Neural progenitor cell (in vitro differentiated cells): ENCODE measurements at regions not wholly inside any gene's neighbourhood (a gene's known extent, or its start where the extent isn't known, plus 50 kb on each side); places are given as distances from the start of the nearest gene placed in this dataset.

Experiments used
- DNase-seq: peaks from one replicate; pipeline ENCODE4 v3.0.0-alpha.2; 2016; ENCODE audit warnings: low spot score
- H2AFZ ChIP-seq: fragments of 200-600 bp; sonication (generic); replicated peaks from 2 replicates; pipeline ENCODE4 v1.6.1; 2016; ENCODE audit warnings: antibody characterized with exemption
- H3F3A ChIP-seq: fragments of 200-600 bp; sonication (generic); 2 replicates; pipeline ENCODE4 v1.6.1; 2016; ENCODE audit warnings: antibody characterized with exemption, low read depth
- H3K27ac ChIP-seq: fragments of 200-600 bp; sonication (generic); 2 replicates; pipeline ENCODE4 v1.5.1; 2016; ENCODE audit warnings: mild to moderate bottlenecking
- H3K27me3 ChIP-seq: fragments of 200-600 bp; sonication (generic); 2 replicates; pipeline ENCODE4 v1.6.1; 2016; ENCODE audit warnings: mild to moderate bottlenecking, moderate library complexity
- H3K36me3 ChIP-seq: fragments of 200-600 bp; sonication (generic); 2 replicates; pipeline ENCODE4 v1.5.1; 2016
- H3K4me1 ChIP-seq: fragments of 200-600 bp; sonication (generic); 2 replicates; pipeline ENCODE4 v1.6.1; 2016; ENCODE audit warnings: mixed run types
- H3K4me2 ChIP-seq: fragments of 200-600 bp; sonication (generic); 2 replicates; pipeline ENCODE4 v1.6.1; 2016
- H3K4me3 ChIP-seq: fragments of 200-600 bp; sonication (generic); 2 replicates; pipeline ENCODE4 v1.5.1; 2016
- H3K79me2 ChIP-seq: fragments of 200-600 bp; sonication (generic); 2 replicates; pipeline ENCODE4 v1.6.1; 2016; ENCODE audit warnings: low read depth
- H3K9ac ChIP-seq: fragments of 200-600 bp; sonication (generic); 2 replicates; pipeline ENCODE4 v1.6.1; 2016
- H3K9me3 ChIP-seq: fragments of 200-600 bp; sonication (generic); 2 replicates; pipeline ENCODE4 v1.5.1; 2016; ENCODE audit warnings: low read depth
- H4K20me1 ChIP-seq: fragments of 200-600 bp; sonication (generic); 2 replicates; pipeline ENCODE4 v1.6.1; 2016; ENCODE audit warnings: low read depth
- H3K27ac Mint-ChIP-seq: 3 replicates; pipeline ENCODE4 v1.8.0; 2021; ENCODE audit warnings: mixed read lengths
- H3K27me3 Mint-ChIP-seq: 2 replicates; pipeline ENCODE4 v1.8.0; 2022; ENCODE audit warnings: low read depth, mild to moderate bottlenecking, inconsistent platforms, moderate library complexity, mixed read lengths; ENCODE audit not compliant: insufficient read depth
- H3K36me3 Mint-ChIP-seq: 3 replicates; pipeline ENCODE4 v1.8.0; 2021; ENCODE audit warnings: mixed read lengths
- H3K4me1 Mint-ChIP-seq: 3 replicates; pipeline ENCODE4 v1.8.0; 2021; ENCODE audit warnings: mixed read lengths
- H3K4me3 Mint-ChIP-seq: 3 replicates; pipeline ENCODE4 v1.8.0; 2021; ENCODE audit warnings: mild to moderate bottlenecking, moderate library complexity, mixed read lengths
- H3K9me3 Mint-ChIP-seq: 3 replicates; pipeline ENCODE4 v1.8.0; 2020; ENCODE audit warnings: mixed read lengths
- EZH2 ChIP-seq: fragments of 200-600 bp; sonication (generic); IDR thresholded peaks from 2 replicates; pipeline ENCODE4 v1.6.1; 2017; ENCODE audit warnings: antibody characterized with exemption, mild to moderate bottlenecking, moderate library complexity
- EZH2phosphoT487 ChIP-seq: fragments of 200-600 bp; sonication (generic); IDR thresholded peaks from 2 replicates; pipeline ENCODE4 v1.6.1; 2017; ENCODE audit warnings: antibody characterized with exemption
- TF ChIP-seq, protein P1 (sequence below): fragments of 200-600 bp; sonication (generic); IDR thresholded peaks from 2 replicates; pipeline ENCODE4 v1.5.1; 2017; ENCODE audit warnings: antibody characterized with exemption, mild to moderate bottlenecking

DNA sequence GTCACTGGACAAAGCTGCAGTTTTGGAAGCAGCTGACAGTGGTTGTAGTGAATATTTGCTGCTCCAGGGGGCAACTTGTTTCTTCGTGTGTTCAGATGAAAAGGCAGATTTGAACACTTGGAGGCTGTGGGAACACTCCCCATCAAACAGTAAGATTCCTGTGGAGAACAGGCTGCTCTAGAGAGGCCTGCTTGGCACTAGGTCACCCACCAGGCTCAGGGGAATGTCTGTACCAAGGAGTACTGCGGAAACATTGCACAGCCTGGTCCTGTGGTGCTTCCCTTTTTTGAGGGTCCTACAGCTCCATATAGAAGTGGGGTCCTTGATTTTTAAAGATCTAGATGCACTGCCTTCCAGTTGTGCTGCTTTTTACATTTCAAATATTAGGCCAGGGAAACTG is 97.5 kb downstream of the CXCL12 start:
- Mint-ChIP-seq H3K27ac (peak overlapping the region; percentile 82), H3K4me3 (no peak overlapping the region), H3K4me1 (peaks cover 13% of the 10 kb centered on the region), H3K36me3 (no peaks in the 10 kb centered on the region), H3K27me3 (peaks cover 4% of the 10 kb centered on the region), H3K9me3 (no peaks in the 10 kb centered on the region)
- no peak overlapping the region for H3K4me3 ChIP-seq
- no peaks in the 10 kb centered on the region for H3K27me3 ChIP-seq
- H3K27ac ChIP-seq: no peak overlapping the region
- DNase-seq: no peak
- no peaks in the 10 kb centered on the region for H3K79me2 ChIP-seq
- no peaks in the 10 kb centered on the region for H3K36me3 ChIP-seq
- H3K9ac ChIP-seq: no peak overlapping the region
- no peak overlapping the region for H3K4me2 ChIP-seq
- no peaks in the 10 kb centered on the region for H3F3A ChIP-seq
- H4K20me1 ChIP-seq: no peaks in the 10 kb centered on the region
- H2AFZ ChIP-seq: peak overlapping the region; percentile 66
- TF ChIP-seq, protein P1, sequence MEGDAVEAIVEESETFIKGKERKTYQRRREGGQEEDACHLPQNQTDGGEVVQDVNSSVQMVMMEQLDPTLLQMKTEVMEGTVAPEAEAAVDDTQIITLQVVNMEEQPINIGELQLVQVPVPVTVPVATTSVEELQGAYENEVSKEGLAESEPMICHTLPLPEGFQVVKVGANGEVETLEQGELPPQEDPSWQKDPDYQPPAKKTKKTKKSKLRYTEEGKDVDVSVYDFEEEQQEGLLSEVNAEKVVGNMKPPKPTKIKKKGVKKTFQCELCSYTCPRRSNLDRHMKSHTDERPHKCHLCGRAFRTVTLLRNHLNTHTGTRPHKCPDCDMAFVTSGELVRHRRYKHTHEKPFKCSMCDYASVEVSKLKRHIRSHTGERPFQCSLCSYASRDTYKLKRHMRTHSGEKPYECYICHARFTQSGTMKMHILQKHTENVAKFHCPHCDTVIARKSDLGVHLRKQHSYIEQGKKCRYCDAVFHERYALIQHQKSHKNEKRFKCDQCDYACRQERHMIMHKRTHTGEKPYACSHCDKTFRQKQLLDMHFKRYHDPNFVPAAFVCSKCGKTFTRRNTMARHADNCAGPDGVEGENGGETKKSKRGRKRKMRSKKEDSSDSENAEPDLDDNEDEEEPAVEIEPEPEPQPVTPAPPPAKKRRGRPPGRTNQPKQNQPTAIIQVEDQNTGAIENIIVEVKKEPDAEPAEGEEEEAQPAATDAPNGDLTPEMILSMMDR: no peak
- TF ChIP-seq EZH2 (no peak), EZH2phosphoT487 (no peak)
- H3K4me1 ChIP-seq: peaks cover 6% of the 10 kb centered on the region
- H3K9me3 ChIP-seq: no peaks in the 10 kb centered on the region

GRCh38 chr10:44284198-44285084 is 100.5 kb downstream of the CXCL12 start:
- H3K27me3 ChIP-seq: no peaks in the 10 kb centered on the region
- no peak overlapping the region for H3K4me3 Mint-ChIP-seq
- no peaks in the 10 kb centered on the region for H3F3A ChIP-seq
- H3K4me3 ChIP-seq: no peak overlapping the region
- no peaks in the 10 kb centered on the region for H3K79me2 ChIP-seq
- H3K4me2 ChIP-seq: no peak overlapping the region
- no peaks in the 10 kb centered on the region for H3K9me3 ChIP-seq
- no peak overlapping the region for H3K27ac ChIP-seq
- peaks cover 6% of the 10 kb centered on the region for H3K4me1 ChIP-seq
- H3K9ac ChIP-seq: no peak overlapping the region
- no peaks in the 10 kb centered on the region for H3K36me3 Mint-ChIP-seq
- TF ChIP-seq, protein P1: no peak
- no peak for TF ChIP-seq EZH2phosphoT487
- no peak for TF ChIP-seq EZH2
- DNase-seq: no peak
- H4K20me1 ChIP-seq: no peaks in the 10 kb centered on the region
- H2AFZ ChIP-seq: peak overlapping the region; percentile 17
- no peaks in the 10 kb centered on the region for H3K9me3 Mint-ChIP-seq
- no peaks in the 10 kb centered on the region for H3K36me3 ChIP-seq
- no peaks in the 10 kb centered on the region for H3K27me3 Mint-ChIP-seq
- H3K4me1 Mint-ChIP-seq: peaks cover 13% of the 10 kb centered on the region
- no peak overlapping the region for H3K27ac Mint-ChIP-seq

DNA sequence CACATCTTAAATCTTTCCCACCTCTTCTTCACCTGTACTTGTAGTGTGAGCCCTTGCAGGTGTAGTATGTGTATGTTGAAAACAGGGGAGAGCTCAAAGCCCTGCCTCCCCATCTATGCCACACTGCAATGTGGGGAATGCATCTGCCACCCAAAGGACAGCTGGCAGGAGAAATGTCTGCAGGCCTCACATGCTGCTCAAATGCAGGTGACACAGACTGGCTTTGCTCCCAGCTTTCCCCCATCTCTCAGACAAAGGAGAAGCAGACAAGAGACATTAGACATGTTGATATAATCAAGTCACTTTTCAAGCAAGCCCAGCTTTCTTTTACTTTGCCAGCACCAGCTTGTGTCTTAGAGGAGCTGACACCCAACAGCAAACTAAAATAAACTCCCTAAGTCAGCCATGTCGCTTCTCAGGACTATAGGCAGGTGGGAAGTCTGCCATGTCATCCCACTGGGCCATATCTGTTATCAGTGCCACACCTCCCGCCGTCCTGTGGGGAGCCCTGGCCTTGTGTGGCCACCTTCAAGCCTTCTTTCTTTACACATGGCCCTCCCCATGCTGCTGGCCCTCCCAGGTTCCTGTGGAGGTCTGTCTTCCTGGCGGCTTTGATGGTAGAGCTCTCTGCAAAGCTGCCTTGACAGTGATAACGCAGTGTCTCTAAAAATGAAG is 102.1 kb downstream of the CXCL12 start:
- H3K4me3 Mint-ChIP-seq: no peak overlapping the region
- Histone ChIP-seq H4K20me1 (no peaks in the 10 kb centered on the region), H3K4me2 (no peak overlapping the region), H3K9ac (no peak overlapping the region), H3K4me3 (no peak overlapping the region), H3F3A (no peaks in the 10 kb centered on the region), H3K27ac (no peak overlapping the region), H3K9me3 (no peaks in the 10 kb centered on the region), H3K79me2 (no peaks in the 10 kb centered on the region), H3K4me1 (peaks cover 9% of the 10 kb centered on the region), H3K27me3 (no peaks in the 10 kb centered on the region), H2AFZ (no peak overlapping the region), H3K36me3 (no peaks in the 10 kb centered on the region)
- no peak for DNase-seq
- H3K9me3 Mint-ChIP-seq: no peaks in the 10 kb centered on the region
- TF ChIP-seq EZH2 (no peak), EZH2phosphoT487 (no peak)
- TF ChIP-seq, protein P1: no peak
- no peak overlapping the region for H3K27ac Mint-ChIP-seq
- no peaks in the 10 kb centered on the region for H3K36me3 Mint-ChIP-seq
- H3K4me1 Mint-ChIP-seq: peaks cover 13% of the 10 kb centered on the region
- H3K27me3 Mint-ChIP-seq: no peaks in the 10 kb centered on the region
